Chondrocyte (in vitro differentiated cells): ENCODE measurements at regions not wholly inside any gene's neighbourhood (a gene's known extent, or its start where the extent isn't known, plus 50 kb on each side); places are given as distances from the start of the nearest gene placed in this dataset.

ENCODE experiments used
- DNase-seq: peaks from one replicate; pipeline ENCODE4 v3.0.0; 2021; ENCODE audit warnings: mixed read lengths, low spot score
- H3K27ac Mint-ChIP-seq: one replicate; pipeline ENCODE4 v1.8.0; 2021; ENCODE audit warnings: mild to moderate bottlenecking, moderate library complexity, mixed read lengths; ENCODE audit not compliant: unreplicated experiment
- H3K27me3 Mint-ChIP-seq: 2 replicates; pipeline ENCODE4 v1.8.0; 2021; ENCODE audit warnings: low read depth, mixed read lengths
- H3K36me3 Mint-ChIP-seq: 2 replicates; pipeline ENCODE4 v1.8.0; 2021; ENCODE audit warnings: low read depth, mixed read lengths
- H3K4me1 Mint-ChIP-seq: 2 replicates; pipeline ENCODE4 v1.8.0; 2021; ENCODE audit warnings: low read depth, mild to moderate bottlenecking, mixed read lengths
- H3K4me3 Mint-ChIP-seq: one replicate; pipeline ENCODE4 v1.8.0; 2021; ENCODE audit warnings: mild to moderate bottlenecking, moderate library complexity, mixed read lengths; ENCODE audit not compliant: unreplicated experiment
- H3K9me3 Mint-ChIP-seq: 2 replicates; pipeline ENCODE4 v1.8.0; 2021; ENCODE audit warnings: low read depth, mixed read lengths
- CTCF ChIP-seq: fragments of 200-600 bp; sonication (generic); IDR thresholded peaks from 2 replicates; pipeline ENCODE4 v1.5.0; 2021; ENCODE audit warnings: antibody characterized with exemption, mild to moderate bottlenecking, moderate library complexity

- Mint-ChIP-seq H3K36me3 (no peaks in the 10 kb centered on the region), H3K4me1 (no peaks in the 10 kb centered on the region), H3K27me3 (peaks cover 3% of the 10 kb centered on the region), H3K9me3 (peaks cover 4% of the 10 kb centered on the region), H3K27ac (no peak overlapping the region), H3K4me3 (no peak overlapping the region)
- no peak for DNase-seq
- no peak for TF ChIP-seq CTCF
Observed at GRCh38 chr12:61894168-61894567, 366.0 kb upstream of the USP15 start.

GRCh38 chr12:61896436-61896835 lies 363.8 kb upstream of the USP15 start:
- no peak for DNase-seq
- Mint-ChIP-seq H3K27ac (no peak overlapping the region), H3K4me1 (no peaks in the 10 kb centered on the region), H3K36me3 (no peaks in the 10 kb centered on the region), H3K27me3 (peaks cover 3% of the 10 kb centered on the region), H3K4me3 (no peak overlapping the region), H3K9me3 (peaks cover 7% of the 10 kb centered on the region)
- no peak for TF ChIP-seq CTCF

- no peak for TF ChIP-seq CTCF
- Mint-ChIP-seq H3K27me3 (no peaks in the 10 kb centered on the region), H3K4me1 (no peaks in the 10 kb centered on the region), H3K4me3 (no peak overlapping the region), H3K27ac (no peak overlapping the region), H3K9me3 (peaks cover 7% of the 10 kb centered on the region), H3K36me3 (no peaks in the 10 kb centered on the region)
- DNase-seq: no peak
Observed at GRCh38 chr12:61902403-61902802, 357.8 kb upstream of the USP15 start.

- no peak for TF ChIP-seq CTCF
- no peaks in the 10 kb centered on the region for H3K36me3 Mint-ChIP-seq
- no peaks in the 10 kb centered on the region for H3K27me3 Mint-ChIP-seq
- H3K9me3 Mint-ChIP-seq: no peaks in the 10 kb centered on the region
- H3K4me1 Mint-ChIP-seq: no peaks in the 10 kb centered on the region
- no peak for DNase-seq
- H3K4me3 Mint-ChIP-seq: no peak overlapping the region
- H3K27ac Mint-ChIP-seq: no peak overlapping the region
Observed at GRCh38 chr12:61911113-61911512, 349.1 kb upstream of the USP15 start.

DNA sequence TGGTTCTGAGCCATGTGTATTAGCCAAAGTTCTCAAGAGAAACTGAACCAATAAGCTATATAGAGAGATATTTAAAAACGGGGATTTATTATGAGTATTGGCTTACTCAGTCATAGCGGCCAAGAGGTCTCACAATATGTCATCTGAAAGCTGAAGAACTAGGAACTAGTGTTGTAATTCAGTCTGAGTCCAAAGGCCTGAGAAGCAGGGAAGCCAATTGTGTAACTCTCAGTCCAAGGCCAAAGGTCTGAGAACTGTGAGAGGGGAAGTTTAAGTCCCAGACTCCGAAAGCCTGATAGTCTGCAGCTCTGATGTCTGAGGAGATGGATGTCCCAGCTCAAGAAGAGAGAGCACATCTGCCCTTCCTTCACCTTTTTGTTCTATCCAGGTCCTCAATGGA lies 344.8 kb upstream of the USP15 start:
- no peak for TF ChIP-seq CTCF
- DNase-seq: no peak
- Mint-ChIP-seq H3K9me3 (peaks cover 3% of the 10 kb centered on the region), H3K4me3 (no peak overlapping the region), H3K27me3 (no peaks in the 10 kb centered on the region), H3K4me1 (no peaks in the 10 kb centered on the region), H3K36me3 (no peaks in the 10 kb centered on the region), H3K27ac (no peak overlapping the region)
